Frontal cortex (tissue), 3 donors: ENCODE measurements at regions not wholly inside any gene's neighbourhood (a gene's known extent, or its start where the extent isn't known, plus 50 kb on each side); places are given as distances from the start of the nearest gene placed in this dataset.
"Not testable (repeated sequence)": the region's sequence is repeated elsewhere in the genome, so short reads cannot be mapped to it uniquely, and the experiment has no call there.

Experiments
- DNase-seq, 2 donors: peaks; one replicate each; pipeline ENCODE4 v3.0.0; 2012; ENCODE audit warnings: low spot score in 2 of 2
- FAIRE-seq: peaks from 2 replicates; lab custom pipeline; 2012; peaks lifted over from hg19 to GRCh38; lab: Jason Lieb, UNC
- donor health status: control.
- donor health status: control.
- donor health status: control.

DNA sequence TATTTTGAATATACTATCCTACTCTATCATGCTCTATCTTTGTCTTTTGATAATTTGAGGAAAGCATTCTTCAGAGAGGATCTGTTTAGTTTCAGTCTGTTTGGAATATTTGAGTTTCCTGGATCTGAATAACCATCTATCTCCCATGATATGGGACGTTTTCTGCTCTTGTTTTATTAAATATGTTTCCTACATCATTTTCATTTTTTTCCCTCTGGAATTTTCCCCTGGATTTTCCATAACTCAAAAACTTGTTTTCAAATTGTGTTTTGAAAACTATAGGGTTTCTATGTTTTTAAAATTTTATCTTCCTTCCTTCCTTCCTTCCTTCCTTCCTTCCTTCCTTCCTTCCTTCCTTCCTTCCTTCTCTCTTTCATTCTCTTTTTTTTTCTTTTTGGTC lies 974.2 kb downstream of the TMEM121 start:
- FAIRE-seq = no peak
- no peak for DNase-seq

DNA sequence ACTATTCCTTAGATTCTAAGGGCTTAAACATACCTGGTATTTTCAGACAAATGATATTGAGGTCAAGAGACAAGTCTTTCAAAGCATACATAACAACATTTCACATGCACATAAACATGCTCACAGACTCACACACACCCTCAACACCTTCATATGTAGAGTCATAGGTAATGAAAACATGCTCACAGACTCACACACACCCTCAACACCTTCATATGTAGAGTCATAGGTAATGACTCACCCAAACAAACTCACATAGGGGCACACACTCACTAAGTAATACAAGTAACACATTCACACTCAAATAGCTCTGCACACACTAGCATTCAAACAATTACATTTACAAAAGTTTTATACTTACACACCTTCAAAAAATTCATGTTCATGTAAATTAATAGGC lies 975.5 kb downstream of the TMEM121 start:
- DNase-seq (no peak), FAIRE-seq (no peak)

DNA sequence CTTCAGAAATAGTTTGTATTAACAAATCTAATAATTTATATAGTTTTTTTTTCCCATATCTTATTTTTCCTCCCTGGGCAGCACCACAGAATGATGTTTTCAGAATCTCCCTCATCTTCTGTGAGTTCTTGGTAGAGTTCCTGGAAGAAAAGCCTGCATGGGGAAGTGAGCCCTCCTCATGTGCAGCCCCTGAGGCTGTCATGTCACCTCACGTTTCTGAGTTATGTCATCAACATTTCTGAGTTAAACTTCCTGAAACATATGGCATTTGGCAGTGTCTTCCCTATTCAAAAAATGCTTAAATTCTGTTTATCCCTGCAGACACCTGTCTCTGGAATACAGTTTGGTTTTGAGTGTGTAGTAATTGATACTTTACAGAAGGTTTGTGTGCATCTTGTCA lies 979.0 kb downstream of the TMEM121 start:
- FAIRE-seq = no peak
- no peak for DNase-seq

DNA sequence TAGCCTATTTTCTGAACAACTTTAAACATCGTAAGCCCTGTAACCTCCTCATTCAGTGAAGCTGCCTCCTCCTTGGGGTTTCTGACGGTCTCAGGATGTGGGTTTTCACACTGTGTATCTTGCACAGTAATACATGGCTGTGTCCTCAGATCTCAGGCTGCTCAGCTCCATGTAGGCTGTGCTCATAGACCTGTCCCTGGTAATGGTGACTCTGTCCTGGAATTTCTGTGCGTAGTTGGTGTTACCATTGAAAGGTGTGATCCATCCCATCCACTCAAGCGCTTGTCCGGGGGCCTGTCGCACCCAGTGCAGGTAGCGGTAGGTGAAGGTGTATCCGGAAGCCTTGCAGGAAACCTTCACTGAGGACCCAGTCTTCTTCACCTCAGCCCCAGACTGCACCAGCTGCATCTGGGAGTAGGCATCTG lies 980.5 kb downstream of the TMEM121 start:
- FAIRE-seq = no peak

DNA sequence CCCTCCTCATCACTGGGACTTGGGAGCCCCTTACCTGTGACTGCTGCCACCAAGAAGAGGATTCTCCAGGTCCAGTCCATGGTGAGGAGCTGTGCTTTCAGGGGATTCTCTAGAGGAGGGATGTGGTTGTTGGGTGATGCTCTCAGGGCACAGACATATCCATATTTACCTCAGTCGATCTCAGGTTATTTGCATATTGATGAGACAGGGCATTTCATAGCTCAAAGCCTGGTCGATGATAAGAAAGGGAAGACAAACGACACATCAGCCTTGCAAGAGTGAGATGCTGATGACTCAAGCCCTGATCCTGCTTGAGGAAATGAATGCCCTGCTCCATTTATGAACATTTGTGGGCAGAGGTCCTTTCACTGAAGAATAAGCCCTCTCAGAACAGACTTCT lies 981.0 kb downstream of the TMEM121 start:
- DNase-seq (no peak), FAIRE-seq (no peak)

More for the DNA sequence above, 980.5 kb downstream of the TMEM121 start:
- DNase-seq = no peak

DNA sequence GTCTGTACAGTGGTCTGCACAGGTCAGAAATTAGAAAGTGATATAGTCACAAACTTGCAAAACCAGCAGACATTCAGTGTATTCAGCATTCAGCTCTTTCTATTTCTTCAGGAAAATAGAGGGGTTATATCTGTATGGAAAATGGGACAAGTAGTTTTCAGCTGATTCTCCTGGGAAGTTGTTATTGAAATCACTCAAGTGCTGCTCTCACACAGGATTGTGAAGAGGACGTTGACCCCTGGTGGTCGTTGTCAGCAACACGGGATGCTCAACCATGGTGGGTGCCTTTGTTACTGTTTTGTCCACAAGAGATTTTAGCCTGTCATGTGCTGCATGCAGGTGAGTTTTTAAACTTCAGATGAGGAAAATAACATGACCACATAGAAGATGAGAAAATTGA lies 981.8 kb downstream of the TMEM121 start:
- FAIRE-seq (no peak), DNase-seq (no peak)

DNA sequence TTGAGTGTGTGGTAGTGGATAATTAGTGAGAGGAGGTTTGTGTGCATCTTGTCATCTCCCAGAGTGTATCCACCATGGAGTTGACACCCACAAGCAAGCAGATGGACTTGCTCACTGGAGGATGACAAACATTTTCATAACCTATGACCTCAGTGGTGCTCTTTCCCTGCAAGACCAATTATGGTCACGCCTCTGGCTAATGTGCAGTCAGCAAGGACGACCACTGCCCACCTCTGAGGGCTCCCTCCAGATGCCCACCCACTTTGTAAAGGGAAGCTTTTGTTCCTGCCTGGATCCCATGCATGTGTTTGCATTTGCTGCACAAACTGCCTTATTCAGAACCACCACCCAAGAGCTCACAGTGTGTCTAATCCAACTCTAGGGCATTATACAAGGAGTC lies 982.8 kb downstream of the TMEM121 start:
- no peak for FAIRE-seq
- DNase-seq = no peak

DNA sequence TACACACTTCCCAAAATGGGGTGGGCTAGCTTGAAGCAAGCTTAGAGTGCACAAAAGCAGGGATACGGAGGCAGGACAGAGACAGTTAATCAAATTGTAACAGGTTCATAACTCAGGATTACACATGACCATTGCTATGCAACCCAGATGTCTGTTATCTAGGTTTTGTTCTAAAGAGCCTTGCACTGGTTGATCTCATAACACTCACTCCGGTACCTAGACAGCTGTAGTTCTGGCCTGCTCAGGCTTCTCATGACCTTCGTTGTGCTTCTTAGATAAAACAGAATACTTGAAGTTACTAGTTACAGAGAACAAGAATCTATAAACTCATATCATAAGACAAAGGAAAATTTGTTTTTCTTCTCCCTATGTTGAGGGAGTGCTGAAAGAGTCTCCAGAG lies 983.4 kb downstream of the TMEM121 start:
- DNase-seq (no peak), FAIRE-seq (no peak)

DNA sequence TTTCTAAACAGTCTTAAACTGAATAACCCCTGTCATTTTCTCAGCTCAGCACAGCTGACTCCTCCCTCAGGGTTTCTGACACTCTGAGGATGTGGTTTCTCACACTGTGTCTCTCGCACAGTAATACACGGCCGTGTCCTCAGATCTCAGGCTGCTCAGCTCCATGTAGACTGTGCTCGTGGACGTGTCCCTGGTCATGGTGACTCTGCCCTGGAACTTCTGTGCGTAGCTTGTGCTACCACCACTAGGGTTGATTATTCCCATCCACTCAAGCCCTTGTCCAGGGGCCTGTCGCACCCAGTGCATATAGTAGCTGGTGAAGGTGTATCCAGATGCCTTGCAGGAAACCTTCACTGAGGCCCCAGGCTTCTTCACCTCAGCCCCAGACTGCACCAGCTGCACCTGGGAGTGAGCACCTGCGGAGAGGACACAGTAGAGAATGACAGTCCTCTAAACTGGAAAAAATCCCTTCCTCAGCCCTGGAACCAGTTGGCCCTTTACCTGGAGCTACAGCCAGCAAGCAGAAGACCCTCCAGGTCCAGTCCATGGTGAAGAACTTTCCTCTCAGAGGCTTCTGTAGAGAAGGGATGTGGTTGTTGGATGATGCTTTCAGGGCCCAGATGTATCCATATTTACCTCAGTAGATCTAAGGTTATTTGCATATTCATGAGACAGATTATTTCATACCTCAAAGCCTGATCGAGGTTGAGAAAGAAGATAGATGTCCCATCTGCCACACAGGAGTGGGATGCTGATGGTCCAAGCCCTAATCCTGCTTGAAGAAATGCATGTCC lies 984.8 kb downstream of the TMEM121 start:
- FAIRE-seq (no peak), DNase-seq (no peak)

DNA sequence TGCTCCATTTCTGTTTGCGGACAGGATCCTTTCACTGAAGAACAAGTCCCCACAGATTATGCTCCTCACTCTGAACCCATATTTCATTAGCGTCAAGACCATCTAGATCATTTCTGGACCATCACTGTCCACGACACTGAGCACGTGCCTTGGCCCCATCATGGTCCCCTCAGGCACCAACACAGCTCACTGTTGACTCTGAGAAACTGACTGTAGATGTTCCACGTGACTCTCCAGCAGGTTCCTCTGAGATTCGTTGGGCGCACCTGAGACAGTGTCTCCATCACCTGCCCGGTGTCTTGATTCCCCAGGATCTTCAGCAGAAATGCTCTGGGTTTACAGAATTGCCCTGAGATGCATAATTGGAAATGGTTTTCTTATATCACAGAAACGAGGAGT lies 985.4 kb downstream of the TMEM121 start:
- DNase-seq = no peak
- no peak for FAIRE-seq

DNA sequence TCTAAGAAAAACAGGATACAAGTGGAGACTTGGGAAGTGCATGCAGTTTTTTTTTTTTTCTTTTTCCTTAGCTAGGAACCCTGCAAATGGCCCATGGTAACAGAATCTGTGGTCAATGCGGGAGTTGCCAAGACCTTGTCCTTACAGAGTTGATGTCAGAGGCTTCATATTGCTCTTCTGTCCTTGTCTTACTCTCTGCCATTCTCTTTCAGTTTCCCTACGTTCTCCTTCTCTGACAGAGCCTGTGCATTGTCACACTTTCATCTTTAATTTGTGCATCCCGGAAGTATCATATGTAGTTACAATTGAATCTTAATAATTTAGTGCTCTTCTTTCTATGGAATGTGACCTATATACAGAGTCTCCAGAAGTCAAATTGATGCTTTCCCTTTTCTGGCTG lies 986.9 kb downstream of the TMEM121 start:
- DNase-seq (no peak), FAIRE-seq (no peak)

DNA sequence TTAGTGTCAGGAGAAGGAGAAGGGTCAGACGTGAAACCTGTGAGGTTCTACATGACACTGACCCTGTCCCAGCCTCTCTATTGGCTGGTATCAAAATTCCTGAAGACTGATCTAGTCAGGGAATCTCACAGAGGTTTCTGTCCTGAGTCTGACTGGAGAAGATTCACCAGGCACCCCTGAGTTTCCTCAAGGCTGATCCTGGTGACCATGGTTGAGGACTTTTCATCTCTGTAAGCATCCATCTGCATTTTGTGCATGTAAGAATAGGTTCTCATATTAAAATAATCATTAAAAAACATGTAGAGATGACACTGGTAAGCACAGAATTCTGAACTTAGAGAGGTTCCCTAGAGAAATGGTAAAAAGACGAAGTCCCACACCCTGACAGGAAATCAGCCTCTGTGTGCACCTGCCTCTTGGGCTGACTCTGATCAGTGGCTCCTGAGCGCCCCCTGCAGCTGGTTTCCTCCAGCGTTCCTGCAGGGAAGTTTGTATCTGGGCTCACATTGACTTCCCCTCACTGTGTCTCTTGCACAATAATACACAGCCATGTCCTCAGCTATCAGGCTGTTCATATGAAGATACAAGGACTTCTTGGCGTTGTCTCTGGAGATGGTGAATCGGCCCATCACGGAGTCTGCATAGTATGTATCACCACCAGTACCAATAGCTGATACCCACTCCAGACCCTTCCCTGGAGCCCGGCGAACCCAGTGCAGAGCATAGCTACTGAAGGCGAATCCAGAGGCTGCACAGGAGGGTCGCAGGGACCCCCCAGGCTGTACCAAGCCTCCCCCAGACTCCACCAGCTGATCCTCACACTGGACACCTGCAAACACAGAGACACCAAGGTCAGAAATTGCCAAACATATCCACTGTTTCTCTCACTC lies 991.9 kb downstream of the TMEM121 start:
- FAIRE-seq = no peak
- DNase-seq = no peak

DNA sequence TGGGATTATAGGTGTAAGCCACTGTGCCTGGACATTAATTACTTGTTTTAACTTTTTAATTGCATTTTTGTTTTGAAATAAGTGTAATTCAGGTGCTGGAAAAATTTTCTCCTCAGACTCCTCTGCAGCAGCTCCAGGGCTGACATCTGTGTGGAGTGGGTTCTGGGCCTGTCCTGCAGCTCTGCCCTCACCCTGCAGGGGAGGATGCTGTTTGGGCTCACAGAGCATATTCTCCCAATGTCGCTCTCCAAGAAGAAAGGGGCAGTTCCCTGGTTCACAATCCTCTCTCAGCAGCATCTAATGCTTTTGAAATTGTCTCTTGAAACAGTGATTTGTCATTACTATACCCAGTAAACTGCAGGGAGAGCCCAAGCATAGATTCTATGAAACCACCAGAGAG lies 995.7 kb downstream of the TMEM121 start:
- not testable (repeated sequence) for DNase-seq

DNA sequence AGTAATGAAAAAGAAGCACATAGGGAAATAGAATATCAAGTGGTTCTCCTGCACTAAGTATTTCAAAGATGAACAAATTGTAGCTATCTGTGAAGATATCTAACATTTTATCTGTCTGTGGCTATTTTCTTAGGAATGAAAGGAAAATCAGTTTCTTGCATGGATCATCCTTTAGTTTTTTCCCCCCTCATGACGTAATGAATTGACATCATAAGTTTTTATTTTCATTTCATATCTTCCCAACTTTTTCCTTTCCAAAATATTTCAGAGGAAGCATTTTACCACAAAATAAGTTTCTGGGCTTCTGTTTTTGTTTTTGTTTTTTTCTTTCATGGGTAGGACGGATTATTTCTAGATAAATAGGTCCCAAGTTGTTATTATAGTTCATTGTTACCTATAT lies 996.6 kb downstream of the TMEM121 start:
- no peak for FAIRE-seq
- DNase-seq = no peak

More for the DNA sequence above, 995.7 kb downstream of the TMEM121 start:
- FAIRE-seq = not testable (repeated sequence)

DNA sequence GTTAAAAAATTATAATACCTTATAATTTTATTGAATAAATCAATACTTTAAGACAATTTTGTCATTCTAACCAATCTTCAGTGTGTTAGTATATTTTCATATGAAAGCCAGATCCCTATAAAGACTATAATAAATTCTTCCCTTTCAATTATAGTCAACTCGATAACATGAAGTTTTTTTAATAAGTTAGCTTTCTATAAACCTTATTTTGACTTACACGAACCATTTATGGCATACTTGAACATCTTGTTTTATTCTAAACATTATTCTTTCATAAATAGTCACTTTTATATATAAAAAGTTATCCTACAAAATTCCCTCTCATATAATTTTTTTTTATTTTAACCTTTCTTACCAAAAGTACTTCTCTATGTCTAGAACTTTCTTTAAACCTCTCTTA lies 1002.3 kb downstream of the TMEM121 start:
- DNase-seq (no peak), FAIRE-seq (peak; percentile 6)

DNA sequence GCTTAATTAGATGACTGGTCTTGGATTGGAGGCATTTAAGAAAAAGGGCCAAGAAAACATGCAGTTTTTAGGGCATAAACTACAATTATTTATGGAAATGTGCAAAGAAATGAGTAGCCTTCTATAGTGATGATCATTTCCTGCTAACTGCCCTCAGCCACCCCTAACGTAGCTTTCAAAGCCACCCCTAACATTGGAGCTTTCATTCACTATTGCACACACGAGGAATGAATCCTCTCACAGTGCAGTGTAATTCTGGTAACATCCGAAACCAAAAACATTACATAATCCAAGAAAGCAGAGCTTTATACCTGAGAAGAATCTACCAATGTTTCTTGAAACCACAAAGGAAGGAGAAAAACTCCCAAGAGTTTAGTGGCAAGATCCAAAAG lies 1003.6 kb downstream of the TMEM121 start:
- no peak for DNase-seq
- FAIRE-seq = no peak

DNA sequence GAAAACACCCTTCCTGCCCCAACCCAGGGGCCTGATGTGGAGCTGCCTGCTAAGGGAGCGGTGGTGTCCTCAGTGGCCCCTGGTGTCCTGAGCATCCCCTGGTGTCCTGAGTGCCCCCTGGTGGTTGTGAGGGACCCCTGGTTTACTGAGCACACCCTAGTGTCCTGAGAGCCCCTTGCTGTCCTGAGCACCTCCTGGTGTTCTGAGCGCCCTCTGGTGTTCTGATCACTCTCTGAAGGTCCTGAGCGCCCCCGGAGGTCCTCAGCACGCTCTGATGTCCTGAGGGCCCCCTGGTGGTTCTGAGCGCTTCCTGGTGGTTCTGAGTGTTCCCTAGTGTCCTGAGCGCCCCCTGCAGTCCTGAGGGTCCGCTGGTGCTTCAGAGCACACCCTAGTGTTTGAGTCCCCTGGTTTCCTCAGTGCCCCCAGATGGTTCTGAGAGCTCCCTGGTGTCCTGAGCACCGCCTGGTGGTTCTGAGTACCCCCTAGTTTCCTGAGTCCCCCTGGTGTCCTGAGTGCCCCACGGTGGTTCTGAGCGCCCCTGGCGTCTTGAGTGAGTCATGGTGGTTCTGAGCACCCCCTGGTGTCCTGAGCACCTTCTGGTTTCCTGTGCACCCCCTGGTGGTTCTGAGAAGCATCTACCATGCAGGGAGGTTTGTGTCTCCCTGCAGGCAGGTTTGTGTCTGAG lies 1004.2 kb downstream of the TMEM121 start:
- no peak for DNase-seq

DNA sequence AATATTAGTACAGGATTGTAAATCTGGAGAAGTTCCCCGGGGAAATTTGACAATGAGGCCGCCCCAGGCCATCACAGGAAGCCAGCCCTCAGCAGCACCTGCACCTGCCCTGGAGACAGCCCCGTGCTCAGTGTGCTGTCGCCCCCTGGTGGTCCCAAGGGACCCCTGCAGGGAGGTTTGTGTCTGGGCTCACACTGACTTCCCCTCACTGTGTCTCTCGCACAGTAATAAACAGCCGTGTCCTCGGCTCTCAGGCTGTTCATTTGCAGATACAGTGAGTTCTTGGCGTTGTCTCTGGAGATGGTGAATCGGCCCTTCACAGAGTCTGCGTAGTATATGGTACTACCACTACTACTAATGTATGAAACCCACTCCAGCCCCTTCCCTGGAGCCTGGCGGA lies 1011.2 kb downstream of the TMEM121 start:
- not testable (repeated sequence) for FAIRE-seq, DNase-seq

More for the DNA sequence above, 1004.2 kb downstream of the TMEM121 start:
- FAIRE-seq = no peak

DNA sequence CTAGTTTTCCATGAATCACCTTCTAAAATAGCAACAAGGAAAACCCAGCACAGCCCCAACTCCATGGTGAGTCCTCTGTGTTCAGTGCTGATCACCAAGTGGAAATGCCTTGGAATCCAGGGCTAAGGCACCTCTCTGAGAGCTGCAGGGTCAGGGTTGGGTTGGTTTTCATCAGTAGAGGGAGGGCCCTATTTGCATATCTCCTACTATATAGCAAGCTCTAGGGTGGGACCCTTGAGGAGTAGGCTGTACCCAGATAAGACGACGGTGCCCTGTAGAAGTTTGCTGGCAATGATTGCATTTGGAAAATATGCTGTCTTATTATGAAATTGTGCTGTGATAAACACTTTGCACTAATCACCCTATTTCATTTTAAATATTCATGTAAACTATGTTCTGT lies 1011.8 kb downstream of the TMEM121 start:
- no peak for FAIRE-seq

DNA sequence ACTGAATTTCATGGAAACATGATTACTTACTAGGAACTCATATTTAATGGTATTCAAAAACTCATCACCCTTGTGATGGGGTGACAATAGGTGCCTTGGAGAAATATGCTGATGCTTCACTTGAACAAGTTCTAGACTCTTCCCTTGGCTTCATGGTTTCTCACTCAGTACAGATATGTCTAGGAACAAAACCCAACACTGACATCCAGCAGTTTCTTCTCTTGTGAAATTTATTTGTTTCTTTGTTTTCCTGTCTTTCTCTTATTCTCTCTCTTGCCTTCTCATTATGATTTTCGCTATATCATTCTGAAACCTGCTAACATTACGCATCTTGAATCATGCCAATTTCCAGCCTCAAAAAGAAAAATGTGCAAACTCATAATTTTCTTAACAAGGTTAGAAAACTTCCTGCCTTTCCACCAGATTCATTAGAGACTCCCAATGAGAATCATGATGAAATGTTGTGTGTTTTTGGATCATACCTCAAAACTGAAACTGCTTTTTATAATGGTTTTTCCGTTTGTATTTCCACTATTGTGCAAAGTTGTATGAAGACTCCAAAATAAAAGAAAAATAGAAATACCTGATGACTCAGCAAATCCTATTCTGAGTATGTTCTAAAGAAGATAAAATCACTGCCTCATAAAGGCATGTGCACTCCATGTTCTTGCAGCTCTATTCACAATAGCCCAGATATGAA lies 1021.5 kb downstream of the TMEM121 start:
- no peak for DNase-seq
- FAIRE-seq = no peak

More for the DNA sequence above, 1011.8 kb downstream of the TMEM121 start:
- no peak for DNase-seq
